HG02870 (cell line): ENCODE measurements at regions not wholly inside any gene's neighbourhood (a gene's known extent, or its start where the extent isn't known, plus 50 kb on each side); places are given as distances from the start of the nearest gene placed in this dataset.

Experiments used
- ATAC-seq: cut with Tn5 transposase; IDR thresholded peaks from one replicate; pipeline ENCODE4 v1.9.1; 2021; ENCODE audit warnings: mild to moderate bottlenecking, moderate library complexity; ENCODE audit not compliant: unreplicated experiment

DNA sequence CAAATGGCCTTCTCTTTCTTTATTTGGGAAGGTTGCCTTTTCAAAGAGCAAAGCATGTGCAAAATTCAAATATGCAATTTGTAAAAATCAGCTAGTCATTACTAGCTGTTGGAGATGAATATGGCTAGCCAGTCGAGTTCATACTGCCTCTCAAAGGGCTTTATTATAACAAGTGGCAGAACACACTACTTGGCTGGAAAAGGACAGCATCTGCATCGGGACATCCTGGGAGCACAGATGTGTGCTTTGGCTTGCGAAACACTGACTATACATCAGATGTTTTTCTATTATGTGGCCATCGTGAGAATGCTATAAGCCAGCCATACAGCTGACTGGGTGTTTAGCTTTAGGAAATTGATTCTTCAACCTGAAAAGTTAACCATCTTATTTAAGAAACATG lies 424.2 kb downstream of the KCTD12 start:
- ATAC-seq, result no peak

DNA sequence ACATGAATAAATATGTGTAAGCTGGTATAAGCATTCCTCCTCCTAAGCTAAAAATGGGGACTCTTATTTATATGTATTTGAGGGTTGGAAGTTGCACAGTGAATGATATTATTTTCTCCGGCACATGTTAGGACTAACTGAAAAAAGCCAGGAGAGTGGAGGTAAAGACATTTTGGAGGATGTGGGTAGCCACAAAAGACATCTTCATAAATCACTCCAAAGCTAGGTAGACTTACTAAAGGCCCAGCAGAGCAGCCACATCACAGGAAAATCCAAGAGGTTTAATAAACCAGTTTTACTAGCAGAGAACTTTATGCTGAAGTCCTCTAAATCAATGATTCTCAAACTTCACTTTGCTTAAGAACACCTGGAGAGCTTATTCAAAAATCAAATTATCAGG lies 424.7 kb downstream of the KCTD12 start:
- ATAC-seq, result no peak

DNA sequence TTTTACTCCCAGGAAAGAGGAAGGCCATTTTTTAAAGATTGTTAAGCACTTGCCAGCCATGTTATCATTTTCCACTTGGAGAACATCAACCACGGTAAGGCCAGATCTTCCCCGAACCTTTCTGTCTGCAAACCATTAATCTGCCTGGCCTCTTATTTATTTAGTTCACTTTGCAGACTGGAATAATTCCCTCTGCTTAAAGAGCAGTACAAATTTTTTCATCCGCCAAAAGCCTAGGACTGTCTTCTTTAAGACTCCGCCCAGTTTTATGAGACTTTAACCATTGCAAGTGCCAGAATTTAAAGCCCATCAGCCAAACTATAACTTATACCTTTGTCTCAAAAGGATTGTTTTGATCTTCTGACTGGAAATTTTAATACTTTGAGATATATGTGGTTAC lies 426.3 kb downstream of the KCTD12 start:
- ATAC-seq, result no peak

DNA sequence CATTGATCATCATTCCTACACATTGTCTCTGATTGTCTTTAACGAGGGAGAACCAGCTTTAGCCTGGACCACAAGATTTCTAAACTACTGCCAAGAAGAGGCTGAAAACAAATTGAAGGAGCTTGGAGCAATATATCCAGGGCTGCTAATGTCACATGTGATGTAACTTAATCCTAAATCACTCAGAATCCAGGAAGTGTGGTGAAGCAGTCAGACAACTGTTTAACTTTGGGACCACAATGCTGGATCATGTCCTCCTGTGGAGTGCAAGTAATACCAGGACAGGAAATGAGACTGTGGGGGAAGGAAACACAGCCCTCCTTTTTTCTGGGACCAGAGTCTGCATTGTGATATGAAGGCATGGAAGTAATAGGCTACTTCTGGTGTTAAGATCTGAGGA lies 430.2 kb downstream of the KCTD12 start:
- no peak for ATAC-seq

DNA sequence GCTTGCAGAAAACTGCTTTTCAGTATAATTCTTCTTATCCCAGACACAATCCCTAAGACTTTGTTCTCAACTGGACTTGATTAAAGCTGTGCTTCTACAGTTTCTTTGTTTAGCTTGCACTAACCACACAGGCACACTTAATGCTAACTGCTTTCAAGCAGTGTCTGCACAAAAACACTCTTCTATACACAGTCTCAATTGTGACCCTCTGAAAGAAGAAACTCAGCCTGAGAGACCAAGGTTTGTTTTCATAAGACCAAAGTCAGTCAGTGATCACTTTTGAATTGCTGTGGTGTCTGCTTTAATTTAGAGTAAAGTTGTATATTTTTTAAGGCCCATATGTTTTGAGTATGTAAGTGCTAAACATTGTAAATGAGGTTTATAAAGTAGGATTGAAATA lies 431.2 kb downstream of the KCTD12 start:
- no peak for ATAC-seq

DNA sequence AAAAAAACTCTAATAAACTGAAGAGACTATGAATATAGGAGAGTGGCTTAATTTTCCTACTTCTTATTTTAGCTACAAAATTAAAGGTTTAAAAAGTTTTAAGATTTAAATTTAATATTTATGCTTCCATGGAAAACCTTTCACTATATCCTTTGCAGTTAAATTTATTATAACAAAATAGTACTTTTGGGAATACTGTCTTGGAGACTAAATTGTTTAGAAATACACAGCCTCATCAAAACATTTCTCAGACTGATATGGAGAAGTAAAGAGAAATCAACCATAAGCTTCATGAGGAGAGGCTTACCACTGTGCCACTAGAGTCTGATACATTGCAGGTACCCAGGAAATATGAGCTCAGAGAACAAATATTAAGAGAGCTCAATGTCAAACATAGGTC lies 436.5 kb downstream of the KCTD12 start:
- ATAC-seq, result no peak

DNA sequence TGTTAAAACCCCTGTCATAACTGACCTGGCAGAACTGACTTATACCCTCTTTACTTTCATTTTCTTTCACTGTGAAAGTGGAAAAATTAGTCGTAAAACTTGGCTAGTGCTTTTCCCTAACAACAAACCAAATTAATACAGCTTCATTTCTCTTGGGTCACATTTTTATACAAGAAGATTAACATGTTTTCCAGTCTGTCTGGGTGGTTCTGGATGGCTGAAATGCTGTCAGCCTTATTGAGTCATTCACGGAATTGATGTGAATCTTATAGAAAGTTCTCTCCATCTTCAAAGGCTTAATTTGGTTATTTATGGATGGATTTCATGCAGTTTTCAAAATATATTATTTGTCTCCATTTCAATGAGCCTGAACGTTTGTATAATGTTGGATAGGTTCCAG lies 440.0 kb downstream of the KCTD12 start:
- ATAC-seq, result no peak

DNA sequence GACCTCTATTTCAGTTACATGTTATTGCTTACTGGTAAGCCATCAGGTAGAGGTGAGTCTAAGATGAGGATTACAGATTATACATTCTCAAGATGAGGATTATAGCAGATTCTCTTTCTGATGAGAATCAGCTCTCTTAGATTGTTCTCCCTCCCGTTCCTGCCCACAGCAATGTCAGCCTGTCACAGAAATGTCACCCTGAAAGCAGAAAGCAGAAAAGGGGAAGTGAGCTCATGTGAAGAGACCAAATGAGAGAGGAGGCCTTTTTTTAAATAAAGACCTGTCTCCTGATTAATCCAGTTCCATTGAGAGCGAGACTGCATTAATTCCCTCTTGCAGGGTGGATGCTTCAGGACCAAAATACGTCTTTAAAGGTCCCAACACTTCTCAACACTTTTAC lies 445.6 kb downstream of the KCTD12 start:
- peak; percentile 99 for ATAC-seq

DNA sequence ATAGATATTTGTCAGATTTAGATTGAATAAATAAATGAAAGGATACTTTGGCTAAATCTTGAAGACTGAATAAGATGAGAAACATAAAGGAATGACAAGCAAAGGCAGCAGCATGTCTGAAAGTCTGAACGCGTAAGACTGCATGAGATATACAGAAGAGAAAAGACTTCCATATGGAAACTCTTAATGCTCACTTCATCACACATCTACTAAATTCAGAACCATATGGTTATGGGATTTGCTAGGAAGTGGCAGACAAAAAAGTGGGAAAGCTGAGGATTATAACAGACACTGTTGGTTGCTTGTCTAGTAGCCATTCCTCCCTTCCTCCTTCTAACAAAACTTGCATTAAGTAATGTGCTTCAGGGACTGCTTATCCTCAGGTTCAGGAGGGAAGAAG lies 446.7 kb downstream of the KCTD12 start:
- ATAC-seq, result no peak

DNA sequence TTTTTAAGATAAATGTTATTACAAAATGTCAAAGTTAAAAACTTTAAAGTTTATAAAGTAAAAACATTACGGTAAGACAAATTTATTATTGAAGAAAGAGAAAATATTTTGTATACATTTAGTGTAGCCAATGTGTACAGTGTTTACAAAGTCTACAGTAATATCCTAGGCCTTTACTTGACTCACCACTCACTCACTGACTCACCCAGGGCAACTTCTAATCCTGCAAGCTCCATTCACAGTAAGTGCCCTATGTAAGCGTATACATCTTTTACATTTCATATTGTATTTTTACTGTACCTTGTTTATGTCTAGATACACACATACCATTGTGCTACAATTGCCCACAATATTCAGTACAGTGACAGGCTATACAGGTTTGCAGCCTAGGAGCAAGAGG lies 448.2 kb downstream of the KCTD12 start:
- ATAC-seq, result no peak

DNA sequence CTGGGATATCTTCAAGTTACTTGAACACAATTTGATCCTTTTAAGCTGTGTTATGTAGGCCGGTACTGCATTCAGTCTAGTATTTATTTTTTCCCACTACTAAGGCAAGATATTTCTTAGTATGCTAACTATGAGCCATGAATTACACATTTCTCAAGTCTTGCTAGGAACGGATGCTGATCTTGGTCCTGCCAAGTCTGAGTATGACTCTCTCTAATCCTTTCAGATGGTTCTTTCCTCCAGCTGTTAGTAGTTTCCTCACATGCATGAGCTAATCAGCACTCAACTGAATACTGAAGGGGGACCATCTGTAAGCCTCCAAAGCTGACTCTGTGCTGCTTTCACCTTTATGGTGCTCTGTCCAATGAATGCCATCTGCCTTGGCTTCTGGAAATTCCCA lies 460.3 kb downstream of the KCTD12 start:
- no peak for ATAC-seq

DNA sequence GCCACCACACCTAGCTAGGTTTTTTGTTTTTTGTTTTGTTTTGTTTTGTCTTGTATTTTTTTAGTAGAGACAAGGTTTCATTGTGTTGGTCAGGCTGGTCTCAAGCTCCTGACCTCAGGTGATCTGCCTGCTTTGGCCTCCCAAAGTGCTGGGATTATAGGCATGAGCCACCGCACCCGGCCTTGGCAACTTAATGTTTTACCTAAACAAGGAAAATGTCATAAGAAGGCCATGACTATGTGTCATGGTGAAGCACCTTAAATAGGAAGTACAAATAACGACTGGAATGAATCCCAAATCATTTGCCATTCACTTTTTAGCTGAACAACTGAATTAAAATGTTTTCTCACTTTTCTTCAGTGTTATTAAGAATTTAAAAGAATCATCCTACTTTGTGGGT lies 465.2 kb downstream of the KCTD12 start:
- no peak for ATAC-seq

DNA sequence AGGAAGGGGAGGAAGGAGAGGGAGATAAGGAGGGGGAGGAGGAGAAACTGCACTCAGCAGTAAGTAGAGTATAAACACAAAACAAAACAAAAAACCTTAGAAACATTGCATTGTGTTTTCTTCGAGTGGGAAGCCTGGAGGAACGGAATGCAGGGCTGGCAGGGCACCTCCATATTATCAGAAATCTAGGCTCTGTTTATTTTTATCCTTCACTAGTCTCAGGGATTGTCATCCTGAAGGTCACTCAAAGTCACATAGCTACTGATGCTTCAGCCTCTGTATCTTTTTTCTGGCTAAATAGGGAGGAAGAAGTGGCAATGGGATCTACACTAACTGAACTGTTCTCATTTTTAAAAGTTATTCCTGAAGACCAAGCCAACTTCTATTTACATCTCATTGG lies 467.8 kb downstream of the KCTD12 start:
- ATAC-seq, result no peak

DNA sequence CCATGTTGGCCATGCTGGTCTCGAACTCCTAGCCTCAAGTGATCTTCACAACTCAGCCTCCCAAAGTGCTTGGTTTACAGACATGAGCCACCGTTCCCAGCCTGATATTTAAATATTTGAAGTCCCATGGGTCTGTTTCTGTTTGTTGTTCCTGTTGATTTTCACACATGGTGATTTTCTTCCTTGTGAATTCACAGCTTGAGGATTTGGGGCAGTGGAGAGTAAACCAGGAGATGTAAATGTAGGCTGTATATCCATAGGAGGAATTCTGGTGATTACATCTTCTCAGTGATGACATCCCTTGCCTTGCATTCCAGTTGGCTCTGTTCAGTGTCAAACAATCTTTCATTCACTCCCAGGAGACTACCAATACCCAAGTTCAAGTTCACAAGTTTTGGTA lies 471.9 kb downstream of the KCTD12 start:
- ATAC-seq, result no peak

DNA sequence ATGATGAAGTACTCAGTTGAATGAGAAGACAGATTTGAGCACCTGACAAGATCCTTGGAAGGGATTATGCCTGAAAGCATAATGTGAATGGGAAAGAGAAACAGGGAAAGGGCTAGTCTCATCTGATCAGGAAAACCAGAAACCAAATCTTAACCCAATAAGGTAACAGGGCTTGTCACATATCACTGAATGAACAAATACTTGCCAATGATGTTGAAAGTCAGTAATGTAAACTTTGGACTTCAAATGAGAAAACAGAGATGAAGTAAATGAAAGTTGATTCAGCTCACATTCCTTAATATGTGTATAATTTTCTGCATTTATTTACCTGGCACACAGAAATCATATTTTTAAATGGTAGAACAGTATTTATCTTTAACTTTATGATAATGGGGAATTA lies 480.0 kb downstream of the KCTD12 start:
- ATAC-seq, result no peak

DNA sequence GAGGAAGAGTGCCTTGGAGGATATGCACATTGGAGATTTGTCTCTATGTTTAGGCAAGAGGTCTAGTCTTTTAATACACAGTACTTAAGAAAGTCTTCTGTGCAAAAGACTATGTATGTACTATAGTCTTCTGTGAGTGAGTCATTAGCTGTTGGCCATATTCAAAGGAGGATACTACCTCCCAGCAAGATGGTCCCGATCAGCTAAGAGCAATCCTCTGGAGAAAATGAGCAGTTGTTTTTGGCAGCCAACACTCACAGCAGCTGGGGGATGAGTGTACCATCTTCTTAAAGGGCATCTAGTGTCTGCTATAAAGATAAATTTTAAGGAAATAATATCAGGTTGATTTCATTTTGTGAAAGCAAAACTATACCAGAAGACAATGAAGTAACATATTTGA lies 487.8 kb downstream of the KCTD12 start:
- ATAC-seq, result no peak

DNA sequence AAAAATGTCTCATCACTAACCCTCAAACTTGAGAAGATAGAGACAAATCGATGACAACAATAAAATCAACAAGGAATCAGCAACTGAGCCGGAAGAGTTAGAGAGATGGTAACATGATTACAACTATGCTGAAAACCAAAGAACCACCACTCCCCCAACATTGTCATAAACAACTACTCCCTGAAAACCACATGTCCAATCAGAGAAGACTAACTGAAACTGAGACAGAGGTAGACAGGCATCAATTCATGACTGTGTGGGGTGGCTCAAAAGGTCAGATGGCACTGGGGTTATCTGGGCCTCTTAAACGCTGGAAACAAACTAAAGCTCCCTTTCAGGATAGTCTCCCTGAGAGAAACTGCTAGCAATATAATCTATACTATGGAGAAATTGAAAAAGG lies 488.8 kb downstream of the KCTD12 start:
- ATAC-seq, result peak; percentile 62

DNA sequence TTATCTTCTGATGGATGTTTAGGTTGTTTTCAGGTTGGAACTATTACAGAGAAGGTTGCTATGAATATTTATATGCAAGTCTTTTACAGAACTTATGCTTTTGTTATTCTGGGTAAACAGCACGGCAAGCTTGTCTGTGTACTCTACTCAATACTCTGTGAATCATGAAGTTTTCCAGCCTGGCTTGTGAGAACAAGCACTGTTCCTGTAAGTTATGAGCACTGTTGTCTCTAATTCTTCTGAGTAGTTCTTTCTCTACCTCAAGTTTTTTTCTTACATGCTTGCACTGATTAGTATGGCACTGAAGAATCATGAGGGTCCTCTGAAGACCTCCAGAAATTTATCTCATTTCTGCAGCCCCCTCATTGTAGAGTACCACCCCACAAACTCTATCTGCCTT lies 496.9 kb downstream of the KCTD12 start:
- no peak for ATAC-seq

DNA sequence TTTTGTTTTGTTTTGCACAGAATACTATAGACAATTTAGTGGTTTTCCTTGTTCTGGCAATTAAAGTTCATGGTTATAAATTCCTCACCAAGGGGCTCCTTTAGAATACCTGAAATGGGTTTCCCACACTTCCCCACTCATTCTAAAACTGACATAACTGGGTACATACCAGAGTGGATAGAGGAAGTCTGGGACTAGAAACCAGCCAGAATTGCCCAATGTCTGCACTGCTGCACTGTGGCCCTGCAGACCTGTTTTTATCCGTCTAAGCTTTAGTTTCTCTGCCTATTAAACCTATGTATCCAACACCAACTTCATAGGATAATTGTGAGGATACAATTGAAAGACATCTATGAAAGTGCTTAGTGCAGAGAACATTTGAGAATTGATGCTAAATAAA lies 498.6 kb downstream of the KCTD12 start:
- no peak for ATAC-seq

DNA sequence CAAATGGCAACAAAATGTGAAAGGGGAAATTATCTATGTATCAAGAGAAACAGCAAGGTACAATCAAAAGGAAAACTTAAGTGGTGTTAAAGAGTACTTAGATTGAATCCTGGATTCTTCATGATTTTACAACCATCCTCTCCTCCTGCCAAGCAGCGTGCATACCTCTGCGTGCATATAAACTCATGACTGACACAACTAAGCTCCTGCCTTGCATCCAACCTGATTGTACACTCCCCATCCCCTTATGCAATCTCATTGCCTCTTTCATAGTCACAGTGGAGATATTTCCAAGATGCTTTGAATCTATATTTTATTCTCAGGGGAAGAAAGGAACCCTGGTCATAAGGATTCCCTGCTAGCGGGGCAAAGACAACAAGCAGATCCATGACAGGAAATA lies 499.9 kb downstream of the KCTD12 start:
- ATAC-seq, result no peak

DNA sequence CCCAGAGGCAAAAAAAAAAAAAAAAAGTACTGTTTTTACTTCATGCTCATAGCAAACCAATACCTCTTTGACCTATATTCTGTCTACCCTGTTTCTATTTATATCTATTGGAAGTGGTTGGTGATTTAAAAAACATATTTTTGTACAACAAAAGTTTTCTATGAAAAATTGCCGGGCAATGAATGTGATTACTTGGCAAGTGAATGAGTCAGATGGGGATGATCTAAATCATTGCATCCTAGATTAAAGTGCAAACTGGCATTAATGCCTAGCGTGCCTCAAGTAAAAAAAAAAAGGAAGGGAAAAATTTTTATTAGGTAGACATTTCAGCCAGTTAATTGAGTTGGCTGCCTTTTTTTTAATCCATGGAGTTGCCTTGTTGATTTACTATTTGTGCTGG lies 500.6 kb downstream of the KCTD12 start:
- ATAC-seq, result no peak

DNA sequence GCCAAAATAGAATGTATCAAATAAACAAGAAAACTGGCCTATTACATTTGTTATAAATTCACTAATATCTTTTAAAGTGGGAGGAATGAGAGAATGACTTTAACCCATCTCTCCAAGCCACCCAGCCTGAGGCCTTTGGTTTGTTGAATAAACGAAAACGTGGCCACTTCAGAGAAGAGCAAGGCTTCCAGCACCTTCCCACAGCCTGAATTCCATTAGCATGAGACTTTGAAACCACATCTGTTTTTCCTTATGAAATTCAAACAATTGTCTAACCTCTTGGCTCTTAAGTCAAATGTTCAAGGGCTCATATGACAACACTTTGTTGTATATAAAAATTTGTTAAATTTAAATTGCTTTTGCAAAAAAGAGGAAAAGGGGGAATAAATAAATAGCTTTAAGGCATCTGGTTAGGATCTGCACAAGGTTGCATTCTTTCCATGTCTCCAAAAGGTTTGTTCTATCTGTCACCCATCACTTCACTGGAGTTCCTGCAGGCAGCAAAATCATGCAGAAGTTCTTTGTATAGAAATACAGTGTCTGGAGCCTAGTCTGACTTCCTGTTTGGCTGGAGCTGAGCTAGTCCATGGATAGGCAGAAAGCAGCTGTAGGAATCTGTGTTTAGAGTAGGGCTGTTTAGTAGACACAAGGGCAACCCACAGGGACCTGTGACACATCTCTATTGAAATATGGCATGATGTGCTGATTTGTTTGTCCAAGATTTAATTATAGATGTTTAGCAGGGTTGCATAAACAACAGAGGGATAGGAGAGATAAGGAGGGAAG lies 502.3 kb downstream of the KCTD12 start:
- no peak for ATAC-seq

DNA sequence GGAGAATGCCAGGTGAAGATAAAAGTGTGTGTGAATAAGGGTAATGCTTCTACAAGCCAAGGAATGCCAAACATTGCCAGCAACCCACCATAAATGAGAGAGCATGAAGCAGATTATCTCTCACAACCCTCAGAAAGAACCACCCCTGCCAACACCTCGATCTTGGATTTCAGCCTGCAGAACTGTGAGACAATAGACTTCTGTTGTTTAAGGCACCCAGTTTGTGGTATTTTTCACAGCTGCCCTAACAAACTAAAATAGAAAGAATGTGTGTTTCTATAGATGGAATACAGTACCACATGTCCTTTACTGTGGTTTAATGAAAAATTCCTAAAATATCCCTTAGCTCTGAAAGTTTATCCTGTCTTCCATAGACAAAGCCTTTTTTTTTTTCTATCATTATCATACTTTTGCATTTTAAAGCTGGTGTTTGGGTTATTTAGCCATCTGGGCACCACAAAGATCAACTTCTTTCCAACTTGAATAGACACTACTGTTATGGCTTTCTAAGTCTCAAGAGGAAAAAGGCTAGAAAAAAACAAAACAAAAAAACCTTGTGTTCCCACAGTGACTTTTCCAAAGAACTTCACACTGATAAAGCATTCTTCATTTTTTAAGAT lies 505.6 kb downstream of the KCTD12 start:
- no peak for ATAC-seq
